Spinal cord (tissue), 9 donors: ENCODE measurements at regions not wholly inside any gene's neighbourhood (a gene's known extent, or its start where the extent isn't known, plus 50 kb on each side); places are given as distances from the start of the nearest gene placed in this dataset.

Experiments used
- DNase-seq, 6 donors: peaks; one replicate each; pipeline versions ENCODE4 v3.0.0 to v3.0.0-alpha.2; 2013 to 2015; ENCODE audit warnings: low spot score in 6 of 6, low read depth in 4 of 6
- H3K27ac ChIP-seq: one replicate; pipeline ENCODE4 v1.5.1; 2013; ENCODE audit warnings: low read depth, low read length, control low read depth
- H3K27me3 ChIP-seq: one replicate; pipeline ENCODE4 v1.6.1; 2013; ENCODE audit warnings: low read length; ENCODE audit not compliant: control insufficient read depth, insufficient read depth
- H3K36me3 ChIP-seq: one replicate; pipeline ENCODE4 v1.6.1; 2013; ENCODE audit warnings: low read length; ENCODE audit not compliant: control insufficient read depth, insufficient read depth
- H3K4me1 ChIP-seq: one replicate; pipeline ENCODE4 v1.6.1; 2013; ENCODE audit warnings: low read length; ENCODE audit not compliant: control insufficient read depth, insufficient read depth
- H3K4me3 ChIP-seq: one replicate; pipeline ENCODE4 v1.5.1; 2013; ENCODE audit warnings: low read depth, low read length, control low read depth
- H3K9me3 ChIP-seq: one replicate; pipeline ENCODE4 v1.6.1; 2013; ENCODE audit warnings: low read length; ENCODE audit not compliant: control insufficient read depth, insufficient read depth
- WGBS: methylation state at CpG from one replicate; pipeline ENCODE4 v1.1.5; 2013; ENCODE audit warnings: missing lambda C conversion rate; ENCODE audit not compliant: insufficient coverage; 5-methylcytosine and 5-hydroxymethylcytosine counted together
- donor health status: healthy.

GRCh38 chr6:43992126-43992663 lies 135.1 kb downstream of the MRPL14 start:
- no peaks in the 10 kb centered on the region for H3K36me3 ChIP-seq
- WGBS, result 96% methylated on average over 3 of the region's 4 CpGs
- peaks cover 24% of the 10 kb centered on the region for H3K4me1 ChIP-seq
- DNase-seq, result no peak
- H3K4me3 ChIP-seq, result no peak overlapping the region
- no peaks in the 10 kb centered on the region for H3K27me3 ChIP-seq
- no peak overlapping the region for H3K27ac ChIP-seq
- H3K9me3 ChIP-seq, result no peaks in the 10 kb centered on the region

- H3K9me3 ChIP-seq, result no peaks in the 10 kb centered on the region
- peak overlapping the region; percentile 1 for H3K27ac ChIP-seq
- DNase-seq, result peak in 1 of 6 donors; percentile 52
- no peak overlapping the region for H3K4me3 ChIP-seq
- no peaks in the 10 kb centered on the region for H3K27me3 ChIP-seq
- H3K36me3 ChIP-seq, result no peaks in the 10 kb centered on the region
- WGBS, result 67% methylated on average over 16 of the region's 18 CpGs
- peaks cover 24% of the 10 kb centered on the region for H3K4me1 ChIP-seq
Observed at GRCh38 chr6:43990627-43991619, 136.3 kb downstream of the MRPL14 start.

- H3K4me1 ChIP-seq, result peaks cover 24% of the 10 kb centered on the region
- no peak for DNase-seq
- peak overlapping the region; percentile 1 for H3K27ac ChIP-seq
Observed at GRCh38 chr6:43990275-43990626, 137.0 kb downstream of the MRPL14 start.

GRCh38 chr6:43989581-43990146 lies 137.6 kb downstream of the MRPL14 start:
- no peaks in the 10 kb centered on the region for H3K27me3 ChIP-seq
- H3K27ac ChIP-seq, result no peak overlapping the region
- no peaks in the 10 kb centered on the region for H3K36me3 ChIP-seq
- DNase-seq, result no peak
- H3K4me1 ChIP-seq, result peaks cover 24% of the 10 kb centered on the region
- no peak overlapping the region for H3K4me3 ChIP-seq
- WGBS, result 85% methylated on average over 8 of the region's 10 CpGs
- no peaks in the 10 kb centered on the region for H3K9me3 ChIP-seq

More at GRCh38 chr6:43990275-43990626, 137.0 kb downstream of the MRPL14 start:
- Histone ChIP-seq H3K9me3 (no peaks in the 10 kb centered on the region), H3K36me3 (no peaks in the 10 kb centered on the region), H3K27me3 (no peaks in the 10 kb centered on the region), H3K4me3 (no peak overlapping the region)
- 70% methylated on average over 9 of the region's 9 CpGs for WGBS

GRCh38 chr6:43988801-43989200 lies 138.5 kb downstream of the MRPL14 start:
- Histone ChIP-seq H3K4me1 (peaks cover 19% of the 10 kb centered on the region), H3K27ac (no peak overlapping the region), H3K36me3 (no peaks in the 10 kb centered on the region), H3K27me3 (no peaks in the 10 kb centered on the region), H3K9me3 (no peaks in the 10 kb centered on the region), H3K4me3 (no peak overlapping the region)
- WGBS, result 100% methylated on average over 1 of the region's 3 CpGs
- no peak for DNase-seq

GRCh38 chr6:43987838-43988439 lies 139.3 kb downstream of the MRPL14 start:
- H3K27ac ChIP-seq, result no peak overlapping the region
- DNase-seq, result no peak
- no peaks in the 10 kb centered on the region for H3K27me3 ChIP-seq
- no peak overlapping the region for H3K4me3 ChIP-seq
- H3K9me3 ChIP-seq, result no peaks in the 10 kb centered on the region
- WGBS, result 100% methylated on average over 2 of the region's 7 CpGs
- H3K4me1 ChIP-seq, result peaks cover 17% of the 10 kb centered on the region
- no peaks in the 10 kb centered on the region for H3K36me3 ChIP-seq

- WGBS, result 81% methylated on average over 6 of the region's 7 CpGs
- Histone ChIP-seq H3K27ac (no peak overlapping the region), H3K27me3 (no peaks in the 10 kb centered on the region), H3K36me3 (no peaks in the 10 kb centered on the region), H3K4me3 (no peak overlapping the region), H3K9me3 (no peaks in the 10 kb centered on the region), H3K4me1 (peaks cover 17% of the 10 kb centered on the region)
- no peak for DNase-seq
Observed at GRCh38 chr6:43986177-43986825, 141.0 kb downstream of the MRPL14 start.

- H3K4me1 ChIP-seq, result peaks cover 12% of the 10 kb centered on the region
- no peaks in the 10 kb centered on the region for H3K27me3 ChIP-seq
- 83% methylated on average over 2 of the region's 2 CpGs for WGBS
Observed at GRCh38 chr6:43985329-43985728, 141.9 kb downstream of the MRPL14 start.

More at GRCh38 chr6:43985329-43985728, 141.9 kb downstream of the MRPL14 start:
- Histone ChIP-seq H3K27ac (no peak overlapping the region), H3K9me3 (no peaks in the 10 kb centered on the region), H3K36me3 (no peaks in the 10 kb centered on the region), H3K4me3 (no peak overlapping the region)
- no peak for DNase-seq
